GM12878 (cell line): ENCODE measurements at regions not wholly inside any gene's neighbourhood (a gene's known extent, or its start where the extent isn't known, plus 50 kb on each side); places are given as distances from the start of the nearest gene placed in this dataset.

ENCODE experiments used
- ASH2L ChIP-seq: fragments of 300-600, 200-600 bp; sonication (generic); IDR thresholded peaks from 2 replicates; pipeline ENCODE4 v1.6.1; 2017; ENCODE audit warnings: low read depth, mild to moderate bottlenecking, borderline replicate concordance
- HCFC1 ChIP-seq: fragments of 150-350 bp; IDR thresholded peaks from 2 replicates; pipeline ENCODE4 v1.6.1; 2014; ENCODE audit warnings: low read length
- HDAC2 ChIP-seq: fragments of 200-600 bp; sonication (generic); IDR thresholded peaks from 2 replicates; pipeline ENCODE4 v1.6.1; 2017
- JUND ChIP-seq: IDR thresholded peaks from 2 replicates; pipeline ENCODE4 v1.6.1; 2012; ENCODE audit warnings: low read depth, mild to moderate bottlenecking, low read length, improper control_type of control experiment, moderate library complexity
- POLR2AphosphoS5 ChIP-seq: IDR thresholded peaks from 2 replicates; pipeline ENCODE4 v1.6.1; 2011; ENCODE audit warnings: mild to moderate bottlenecking, low read length, inconsistent platforms
- SP1 ChIP-seq: IDR thresholded peaks from one replicate; pipeline ENCODE4 v1.6.1; 2011; ENCODE audit warnings: low read depth, low read length
- TCF12 ChIP-seq: IDR thresholded peaks from 2 replicates; pipeline ENCODE4 v1.6.1; 2011; ENCODE audit warnings: low read depth, mild to moderate bottlenecking, low read length

- TF ChIP-seq SP1, result no peak
- TF ChIP-seq HCFC1, result no peak
- no peak for TF ChIP-seq TCF12
- no peak for TF ChIP-seq HDAC2
- TF ChIP-seq ASH2L, result no peak
- no peak for TF ChIP-seq JUND
- no peak for TF ChIP-seq POLR2AphosphoS5
Observed at GRCh38 chr15:95076678-95076990, 845.3 kb downstream of the MCTP2 start.
